ENCODE measurements at regions not wholly inside any gene's neighbourhood (a gene's known extent, or its start where the extent isn't known, plus 50 kb on each side); places are given as distances from the start of the nearest gene placed in this dataset.
A peak's percentile ranks its signal among the peaks of the same experiment; 100 is the strongest.

GRCh38 chr5:93096561-93096960 lies 484.5 kb downstream of the NR2F1-AS1 start:
- DNase-seq = no peak

DNA sequence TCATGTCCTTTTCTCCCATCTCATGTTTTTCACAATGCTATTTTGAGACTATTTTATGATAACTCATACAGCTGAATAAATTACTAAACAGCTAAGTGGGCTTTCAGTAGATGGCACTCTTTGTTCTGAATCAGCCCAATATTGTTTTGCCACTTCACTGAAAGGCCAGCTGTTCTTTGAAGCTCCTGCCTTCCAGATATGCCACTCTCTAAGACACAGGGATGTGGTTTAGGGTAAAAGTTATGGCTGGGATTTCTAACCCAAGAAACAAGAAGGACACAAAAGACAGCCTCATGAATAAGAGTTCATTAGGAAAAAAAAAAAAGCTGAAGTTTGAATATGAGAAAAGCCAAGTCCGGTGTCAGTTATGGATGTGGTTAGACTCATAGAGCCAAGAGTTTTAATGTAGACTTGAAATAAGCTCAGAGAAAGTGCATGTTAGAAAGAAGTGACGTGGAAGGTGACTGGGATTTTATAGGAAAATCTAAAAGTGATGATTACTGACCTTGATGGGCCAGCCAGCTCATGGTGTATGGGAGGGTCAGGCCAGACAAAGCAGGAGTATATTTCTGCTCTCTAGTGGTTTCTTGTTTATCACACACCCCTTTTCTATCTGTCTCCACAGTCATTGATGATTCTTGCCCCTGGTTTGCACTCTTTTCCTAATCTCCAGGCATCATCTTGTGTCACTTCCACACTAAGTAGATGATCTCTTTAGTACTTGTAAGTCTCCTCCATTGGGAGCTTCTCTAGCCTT lies 488.5 kb downstream of the NR2F1-AS1 start:
- peak; percentile 10 for DNase-seq

DNA sequence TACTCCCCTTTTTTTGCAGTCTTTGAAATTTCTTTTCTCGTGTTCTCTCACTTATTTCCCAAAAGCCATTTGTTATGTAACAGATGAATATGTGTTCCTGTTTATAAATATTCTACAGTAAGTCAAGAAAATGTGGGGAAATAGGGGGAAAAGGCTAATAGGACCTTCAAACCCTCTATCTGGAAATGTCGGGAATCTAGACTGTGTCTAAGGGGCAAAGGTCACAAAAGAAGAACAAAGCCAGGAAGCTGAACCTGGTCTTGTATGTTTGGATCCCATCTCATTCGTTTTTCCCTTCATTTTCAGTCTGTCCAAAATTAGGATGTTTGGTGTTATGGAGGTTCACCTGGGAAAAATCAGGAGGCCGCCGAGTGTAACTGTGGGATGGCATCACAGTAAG lies 490.3 kb downstream of the NR2F1-AS1 start:
- no peak for DNase-seq

GRCh38 chr5:93088592-93089389 lies 492.2 kb downstream of the NR2F1-AS1 start:
- peak; percentile 22 for DNase-seq

DNA sequence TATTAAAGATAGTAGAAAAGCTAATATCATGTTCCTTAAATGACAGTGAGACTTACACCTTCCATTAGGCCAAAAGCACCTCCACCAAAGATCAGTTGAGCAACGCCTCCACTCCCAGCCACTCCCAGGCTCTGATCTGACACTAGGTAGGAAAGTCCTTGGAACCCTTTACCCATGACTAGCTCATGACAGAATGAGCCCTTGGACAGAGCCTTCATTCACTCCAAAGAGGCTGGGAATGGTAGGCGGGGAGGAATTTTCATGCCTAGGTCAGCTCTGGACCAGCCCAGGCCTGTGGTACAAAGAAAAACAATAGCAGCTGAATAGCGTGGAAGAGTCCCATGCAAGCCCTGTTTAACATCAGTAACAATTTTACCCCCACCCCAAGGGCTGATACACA lies 493.7 kb downstream of the NR2F1-AS1 start:
- DNase-seq = no peak

DNA sequence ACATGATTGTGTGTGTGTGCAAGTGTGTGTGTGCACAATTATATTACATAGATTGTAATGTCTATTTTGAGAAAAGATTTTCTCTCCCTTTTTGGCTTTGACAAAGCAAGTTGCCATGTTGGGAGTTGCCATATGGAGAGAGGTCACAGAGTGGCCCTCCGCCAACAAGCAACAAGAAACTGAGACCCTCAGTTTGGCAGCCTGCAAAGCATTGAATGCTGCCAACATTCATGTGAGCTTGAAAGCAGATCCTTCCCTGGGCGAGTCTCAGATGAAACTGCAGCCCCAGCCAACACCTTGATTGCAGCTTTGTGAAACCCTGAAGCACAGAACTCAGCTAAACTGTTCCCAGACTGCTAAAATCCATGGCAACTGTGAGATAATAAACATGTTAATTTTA lies 498.0 kb downstream of the NR2F1-AS1 start:
- DNase-seq = no peak

GRCh38 chr5:93079046-93079445 lies 502.0 kb downstream of the NR2F1-AS1 start:
- DNase-seq = no peak

DNA sequence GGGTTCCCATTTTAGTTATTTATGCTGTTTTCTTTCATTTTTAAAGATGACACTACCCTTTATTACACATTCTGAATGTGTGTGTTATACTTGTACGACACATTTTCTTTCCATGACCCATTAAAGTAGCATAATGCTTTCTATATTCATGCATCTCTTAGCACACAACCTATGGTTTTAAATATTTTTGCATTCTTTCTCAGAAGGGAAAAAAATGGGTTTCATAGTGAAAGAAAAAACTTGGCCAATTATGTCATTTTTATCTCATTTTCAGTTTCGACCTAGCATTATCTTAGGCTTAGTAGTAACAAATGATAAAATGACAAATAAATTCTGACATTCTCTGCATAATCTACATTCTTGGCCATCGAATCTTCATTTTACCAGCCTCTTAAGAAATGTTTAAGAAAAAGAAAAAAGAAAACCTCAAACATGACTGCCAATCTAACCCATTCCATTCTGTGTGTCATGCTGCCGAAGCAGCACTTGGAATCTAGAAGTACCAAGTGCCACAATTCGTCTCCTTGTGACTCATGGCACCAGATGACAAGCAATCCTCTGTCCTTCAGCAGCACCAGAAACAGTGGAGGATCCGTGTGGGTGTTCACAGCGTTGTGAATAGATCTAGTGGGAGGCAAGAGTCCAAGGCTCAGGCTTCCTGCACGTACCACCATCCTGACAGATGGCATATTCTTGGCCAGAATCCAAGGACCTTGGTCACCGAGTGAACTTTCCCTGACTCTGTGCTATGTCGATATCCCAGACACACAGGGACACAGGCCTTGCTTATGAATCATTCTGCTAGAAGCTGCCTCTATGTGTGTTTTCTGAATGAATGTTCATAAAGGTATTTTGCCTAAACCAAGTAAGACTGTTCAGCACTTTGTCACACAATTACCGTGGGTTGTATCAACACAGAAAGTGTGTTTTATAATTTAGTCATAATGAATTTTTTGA lies 502.7 kb downstream of the NR2F1-AS1 start:
- peak; percentile 5 for DNase-seq

DNA sequence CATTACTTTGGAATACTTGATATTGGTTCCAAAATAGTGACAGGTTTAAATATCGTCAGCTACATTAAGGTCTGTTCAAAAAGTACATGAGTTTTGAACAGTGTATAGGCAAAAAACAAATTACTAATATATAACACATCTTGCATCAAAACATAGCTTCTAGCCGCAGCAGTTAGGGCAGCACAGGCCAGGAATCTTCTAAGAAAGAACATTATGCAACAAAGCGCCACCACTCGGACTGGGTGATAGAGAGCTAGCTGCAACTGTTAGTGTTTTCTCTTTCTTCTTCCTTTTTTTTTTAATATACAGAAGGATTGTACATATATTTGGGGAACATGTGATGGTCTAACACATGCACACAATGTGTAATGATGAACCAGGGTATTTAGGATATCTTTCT lies 504.5 kb downstream of the NR2F1-AS1 start:
- no peak for DNase-seq

GRCh38 chr5:93076096-93076495 lies 504.9 kb downstream of the NR2F1-AS1 start:
- DNase-seq = no peak

DNA sequence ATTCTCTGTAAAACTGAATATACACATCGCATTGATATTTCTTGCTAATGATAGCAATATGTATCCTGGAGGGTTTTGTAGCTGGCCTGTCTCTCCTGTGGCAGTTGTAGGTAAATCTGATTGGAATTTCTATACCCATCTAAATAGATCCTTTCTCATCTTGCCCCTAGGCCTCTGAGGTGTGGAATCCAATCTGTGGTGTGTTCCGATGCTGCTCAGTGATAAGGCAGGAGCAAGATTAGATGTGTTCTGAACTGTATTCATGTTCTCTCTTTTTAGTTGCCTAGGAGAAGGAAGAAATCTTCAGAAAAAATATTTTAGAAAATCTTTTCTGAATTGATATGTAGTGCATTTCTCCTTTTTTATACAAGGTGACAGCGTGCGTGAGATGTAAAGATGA lies 507.5 kb downstream of the NR2F1-AS1 start:
- DNase-seq = no peak

- DNase-seq = no peak
These were observed 508.1 kb downstream of the NR2F1-AS1 start for GRCh38 chr5:93072831-93073459.

- DNase-seq = no peak
These were observed 509.3 kb downstream of the NR2F1-AS1 start for GRCh38 chr5:93071710-93072109.

- DNase-seq = no peak
These were observed 510.1 kb downstream of the NR2F1-AS1 start for GRCh38 chr5:93070938-93071337.

- DNase-seq = no peak
These were observed 511.7 kb downstream of the NR2F1-AS1 start for GRCh38 chr5:93069276-93069675.

DNA sequence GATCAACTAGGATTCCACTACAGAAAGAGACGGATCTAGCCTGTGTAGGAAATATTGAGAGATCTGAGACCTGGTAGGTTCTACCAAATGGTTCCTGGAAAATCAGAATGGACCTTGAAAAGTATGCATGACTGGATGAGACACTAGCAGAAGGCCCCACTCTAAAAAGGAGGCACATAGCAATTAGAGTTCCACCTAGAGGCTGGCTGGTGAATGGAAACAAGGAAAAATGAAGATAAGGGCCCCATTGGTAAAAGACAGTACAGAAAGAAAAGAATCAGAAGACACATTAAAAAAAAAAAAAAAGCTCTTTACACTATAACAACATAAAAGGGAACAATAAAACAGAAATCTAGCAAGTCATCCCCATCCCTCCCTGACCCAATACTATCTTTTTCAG lies 518.5 kb downstream of the NR2F1-AS1 start:
- DNase-seq = peak; percentile 8

- DNase-seq = no peak
These were observed 522.7 kb downstream of the NR2F1-AS1 start for GRCh38 chr5:93058309-93058708.

DNA sequence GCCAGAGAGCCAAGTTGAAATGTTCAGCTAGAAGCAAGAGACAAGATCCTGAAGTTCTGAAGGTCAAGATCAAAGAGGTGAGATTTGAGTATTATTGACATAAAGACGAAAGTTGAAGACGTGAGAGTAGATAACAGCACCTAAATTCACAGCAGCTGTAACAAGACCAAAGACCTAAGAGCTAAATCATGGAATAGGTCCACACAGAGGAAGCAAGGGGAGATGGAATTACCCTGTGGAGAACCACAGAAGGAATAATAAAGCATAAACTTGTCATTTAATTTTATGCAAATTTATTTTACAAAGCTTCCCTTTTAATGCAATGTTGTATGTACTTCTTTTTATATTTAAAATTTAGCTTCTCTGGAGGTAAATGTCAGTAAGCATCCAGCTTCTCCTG lies 523.7 kb downstream of the NR2F1-AS1 start:
- no peak for DNase-seq

- DNase-seq = no peak
These were observed 525.0 kb downstream of the NR2F1-AS1 start for GRCh38 chr5:93055971-93056370.

- DNase-seq = no peak
These were observed 525.5 kb downstream of the NR2F1-AS1 start for GRCh38 chr5:93055561-93055960.

DNA sequence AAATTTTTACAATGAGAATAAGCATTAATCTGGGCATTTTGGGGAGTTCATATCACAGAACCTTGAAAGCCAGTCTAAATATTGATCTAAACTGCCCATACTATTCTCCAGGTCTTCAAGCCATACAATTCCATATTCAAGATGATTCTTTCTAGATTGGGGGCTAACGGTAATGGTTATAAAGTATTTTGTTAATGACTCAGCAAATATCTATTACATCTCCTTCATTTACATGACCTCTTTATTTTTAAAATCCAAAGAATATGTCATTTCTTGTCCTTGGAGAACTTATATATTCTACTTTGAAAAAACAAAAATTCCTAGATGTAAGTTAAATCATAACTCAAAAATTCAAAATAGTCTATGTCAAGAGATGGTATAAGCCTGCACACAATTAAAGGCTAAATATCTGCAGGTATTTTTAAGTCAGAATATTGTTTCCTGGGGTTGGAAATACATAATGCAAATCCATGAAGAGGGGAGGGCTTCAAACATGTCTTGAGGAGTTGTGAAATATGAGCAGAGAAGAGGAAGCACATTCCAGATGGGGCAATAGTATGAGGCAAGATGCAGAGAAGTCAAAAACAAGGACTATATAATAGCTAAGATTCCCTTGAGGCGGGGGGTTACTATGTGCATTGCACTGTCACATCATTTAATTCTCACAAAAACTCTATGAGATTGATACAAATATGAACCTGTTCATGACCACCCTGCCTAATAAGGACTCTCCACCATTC lies 526.4 kb downstream of the NR2F1-AS1 start:
- DNase-seq = no peak

DNA sequence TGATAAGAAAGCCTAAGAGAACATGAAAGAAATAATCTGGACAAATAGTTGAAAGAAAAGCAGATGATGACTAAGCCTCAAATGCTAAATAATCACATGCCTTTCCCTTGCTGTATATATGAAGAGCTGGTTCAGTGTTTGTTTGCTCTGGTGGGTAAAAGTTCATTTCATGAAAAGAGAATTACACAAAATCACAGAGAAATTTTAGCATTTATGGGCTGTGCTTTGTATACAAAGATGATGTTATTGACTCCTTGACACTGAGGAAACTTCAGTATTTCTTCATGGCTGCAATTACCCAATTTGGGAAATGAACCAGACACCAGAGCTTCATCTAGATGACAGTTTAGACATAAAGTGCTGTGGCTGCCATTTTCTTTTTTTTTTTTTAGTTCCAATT lies 527.2 kb downstream of the NR2F1-AS1 start:
- no peak for DNase-seq
